ENCODE measurements at regions not wholly inside any gene's neighbourhood (a gene's known extent, or its start where the extent isn't known, plus 50 kb on each side); places are given as distances from the start of the nearest gene placed in this dataset.
"Not testable (repeated sequence)": the region's sequence is repeated elsewhere in the genome, so short reads cannot be mapped to it uniquely, and the experiment has no call there.

DNA sequence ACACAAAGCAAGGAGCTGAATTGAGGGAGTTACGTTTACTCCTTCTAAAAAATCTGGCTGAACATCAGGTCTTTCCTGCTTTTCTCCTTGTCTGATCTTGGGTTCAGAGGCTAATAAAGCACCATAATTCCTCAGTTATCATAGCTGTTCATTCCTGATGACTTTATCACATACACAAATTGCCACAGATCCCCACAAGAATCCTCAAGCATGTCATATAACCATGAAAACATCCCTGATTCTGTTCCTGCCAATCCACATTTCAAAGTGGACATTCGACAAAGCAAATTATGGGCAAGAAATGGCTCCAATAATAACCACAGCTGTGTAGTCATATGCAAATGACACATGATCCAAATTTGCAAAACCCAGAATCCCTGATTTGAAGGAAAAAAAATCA lies 321.3 kb downstream of the MEX3B start:
- Histone ChIP-seq H3F3A (ENCODE audit: insufficient read depth, low read length) (no peaks in the 10 kb centered on the region), H3K4me2 (ENCODE audit: low read depth, low read length) (no peak overlapping the region), H2AFZ (ENCODE audit: low read length) (no peak overlapping the region), H3K79me2 (ENCODE audit: low read length) (no peaks in the 10 kb centered on the region), H3K27ac (ENCODE audit: low read length) (no peak overlapping the region), H3K9me2 (replicated peaks; ENCODE audit: insufficient read depth, low read length) (no peaks in the 10 kb centered on the region), H3K36me3 (replicated peaks; ENCODE audit: insufficient read depth, low read length) (no peaks in the 10 kb centered on the region), H3K27me3 (replicated peaks; ENCODE audit: insufficient read depth, low read length) (no peaks in the 10 kb centered on the region), H4K20me1 (ENCODE audit: insufficient read depth, low read length) (no peaks in the 10 kb centered on the region), H3K9ac (ENCODE audit: low read length) (no peak overlapping the region), H3K9me3 (replicated peaks; ENCODE audit: insufficient read depth, low read length) (no peaks in the 10 kb centered on the region), H3K4me3 (ENCODE audit: low read length) (no peak overlapping the region), H3K4me1 (ENCODE audit: low read length) (no peaks in the 10 kb centered on the region)
- no peak for TF ChIP-seq EZH2 (optimal IDR thresholded peaks at IDR 0.05; ENCODE audit: low read depth, low read length)
- TF ChIP-seq, protein P1, sequence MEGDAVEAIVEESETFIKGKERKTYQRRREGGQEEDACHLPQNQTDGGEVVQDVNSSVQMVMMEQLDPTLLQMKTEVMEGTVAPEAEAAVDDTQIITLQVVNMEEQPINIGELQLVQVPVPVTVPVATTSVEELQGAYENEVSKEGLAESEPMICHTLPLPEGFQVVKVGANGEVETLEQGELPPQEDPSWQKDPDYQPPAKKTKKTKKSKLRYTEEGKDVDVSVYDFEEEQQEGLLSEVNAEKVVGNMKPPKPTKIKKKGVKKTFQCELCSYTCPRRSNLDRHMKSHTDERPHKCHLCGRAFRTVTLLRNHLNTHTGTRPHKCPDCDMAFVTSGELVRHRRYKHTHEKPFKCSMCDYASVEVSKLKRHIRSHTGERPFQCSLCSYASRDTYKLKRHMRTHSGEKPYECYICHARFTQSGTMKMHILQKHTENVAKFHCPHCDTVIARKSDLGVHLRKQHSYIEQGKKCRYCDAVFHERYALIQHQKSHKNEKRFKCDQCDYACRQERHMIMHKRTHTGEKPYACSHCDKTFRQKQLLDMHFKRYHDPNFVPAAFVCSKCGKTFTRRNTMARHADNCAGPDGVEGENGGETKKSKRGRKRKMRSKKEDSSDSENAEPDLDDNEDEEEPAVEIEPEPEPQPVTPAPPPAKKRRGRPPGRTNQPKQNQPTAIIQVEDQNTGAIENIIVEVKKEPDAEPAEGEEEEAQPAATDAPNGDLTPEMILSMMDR (IDR thresholded peaks at IDR 0.05; ENCODE audit: low read length) = no peak
- no peak for TF ChIP-seq EZH2phosphoT487 (IDR thresholded peaks at IDR 0.05; ENCODE audit: low read length)
- no peak for DNase-seq

DNA sequence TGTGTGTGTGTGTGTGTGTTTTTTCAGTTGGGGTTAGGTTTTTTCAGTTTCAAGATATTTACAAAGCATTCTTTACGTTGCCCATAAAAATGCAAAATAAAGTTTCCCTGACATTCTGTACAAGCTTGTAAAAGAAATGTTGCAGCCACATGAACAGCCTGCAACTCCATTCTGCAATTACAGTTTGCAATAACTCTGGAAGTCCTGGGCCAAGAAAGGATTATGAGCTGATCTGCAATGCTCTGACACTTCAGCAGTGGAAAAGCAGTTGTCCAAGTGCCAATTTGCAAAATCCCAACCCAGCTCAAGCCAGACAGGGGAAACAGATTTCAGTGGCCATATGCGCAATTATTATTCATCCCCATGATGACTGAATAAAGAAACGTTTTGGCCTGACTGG lies 322.1 kb downstream of the MEX3B start:
- no peak overlapping the region for H3K27ac ChIP-seq (ENCODE audit: low read length)
- no peaks in the 10 kb centered on the region for H3K9me3 ChIP-seq (replicated peaks; ENCODE audit: insufficient read depth, low read length)
- H3K27me3 ChIP-seq (replicated peaks; ENCODE audit: insufficient read depth, low read length) = no peaks in the 10 kb centered on the region
- H2AFZ ChIP-seq (ENCODE audit: low read length) = no peak overlapping the region
- no peak overlapping the region for H3K9ac ChIP-seq (ENCODE audit: low read length)
- H3K4me3 ChIP-seq (ENCODE audit: low read length) = no peak overlapping the region
- no peaks in the 10 kb centered on the region for H3K79me2 ChIP-seq (ENCODE audit: low read length)
- no peaks in the 10 kb centered on the region for H3F3A ChIP-seq (ENCODE audit: insufficient read depth, low read length)
- TF ChIP-seq EZH2 (optimal IDR thresholded peaks at IDR 0.05; ENCODE audit: low read depth, low read length) = no peak
- no peak for TF ChIP-seq EZH2phosphoT487 (IDR thresholded peaks at IDR 0.05; ENCODE audit: low read length)
- TF ChIP-seq, protein P1 (IDR thresholded peaks at IDR 0.05; ENCODE audit: low read length) = no peak
- no peaks in the 10 kb centered on the region for H3K4me1 ChIP-seq (ENCODE audit: low read length)
- H3K36me3 ChIP-seq (replicated peaks; ENCODE audit: insufficient read depth, low read length) = no peaks in the 10 kb centered on the region
- H4K20me1 ChIP-seq (ENCODE audit: insufficient read depth, low read length) = no peaks in the 10 kb centered on the region
- DNase-seq = no peak
- H3K4me2 ChIP-seq (ENCODE audit: low read depth, low read length) = no peak overlapping the region
- H3K9me2 ChIP-seq (replicated peaks; ENCODE audit: insufficient read depth, low read length) = no peaks in the 10 kb centered on the region

DNA sequence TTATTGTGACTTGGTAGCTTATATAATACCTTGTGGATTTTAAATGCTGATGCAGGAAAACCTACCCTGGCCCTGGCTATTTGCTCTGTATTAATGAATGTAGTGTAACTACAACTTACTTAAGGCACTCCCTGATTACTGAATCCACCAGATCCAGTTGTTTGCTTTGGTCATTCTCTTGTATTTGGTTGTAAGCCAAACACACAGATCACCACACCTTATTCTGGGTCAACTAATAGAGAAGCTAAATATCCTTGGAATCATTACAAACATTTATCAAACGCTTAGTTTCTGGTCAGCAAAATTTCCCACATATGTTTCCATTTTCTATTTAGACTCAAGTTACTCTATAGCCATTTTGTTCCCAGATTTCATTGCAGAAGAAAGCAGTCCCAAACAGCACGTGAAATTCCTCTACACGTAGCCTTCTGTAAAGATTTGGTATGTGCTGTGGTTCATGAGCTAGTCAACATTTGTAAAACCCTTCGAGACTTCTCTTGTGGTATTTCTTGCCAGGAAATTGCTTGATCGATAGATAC lies 322.6 kb downstream of the MEX3B start:
- H3K27me3 ChIP-seq (replicated peaks; ENCODE audit: insufficient read depth, low read length) = no peaks in the 10 kb centered on the region
- no peaks in the 10 kb centered on the region for H3K36me3 ChIP-seq (replicated peaks; ENCODE audit: insufficient read depth, low read length)
- no peaks in the 10 kb centered on the region for H3F3A ChIP-seq (ENCODE audit: insufficient read depth, low read length)
- no peaks in the 10 kb centered on the region for H3K9me3 ChIP-seq (replicated peaks; ENCODE audit: insufficient read depth, low read length)
- H3K79me2 ChIP-seq (ENCODE audit: low read length) = no peaks in the 10 kb centered on the region
- H3K4me2 ChIP-seq (ENCODE audit: low read depth, low read length) = no peak overlapping the region
- H3K9me2 ChIP-seq (replicated peaks; ENCODE audit: insufficient read depth, low read length) = no peaks in the 10 kb centered on the region
- no peaks in the 10 kb centered on the region for H3K4me1 ChIP-seq (ENCODE audit: low read length)
- H3K27ac ChIP-seq (ENCODE audit: low read length) = no peak overlapping the region
- no peaks in the 10 kb centered on the region for H4K20me1 ChIP-seq (ENCODE audit: insufficient read depth, low read length)
- no peak for DNase-seq
- no peak overlapping the region for H3K9ac ChIP-seq (ENCODE audit: low read length)
- TF ChIP-seq EZH2phosphoT487 (IDR thresholded peaks at IDR 0.05; ENCODE audit: low read length) (no peak), EZH2 (optimal IDR thresholded peaks at IDR 0.05; ENCODE audit: low read depth, low read length) (no peak)
- TF ChIP-seq, protein P1 (IDR thresholded peaks at IDR 0.05; ENCODE audit: low read length) = no peak
- H2AFZ ChIP-seq (ENCODE audit: low read length) = no peak overlapping the region
- no peak overlapping the region for H3K4me3 ChIP-seq (ENCODE audit: low read length)

DNA sequence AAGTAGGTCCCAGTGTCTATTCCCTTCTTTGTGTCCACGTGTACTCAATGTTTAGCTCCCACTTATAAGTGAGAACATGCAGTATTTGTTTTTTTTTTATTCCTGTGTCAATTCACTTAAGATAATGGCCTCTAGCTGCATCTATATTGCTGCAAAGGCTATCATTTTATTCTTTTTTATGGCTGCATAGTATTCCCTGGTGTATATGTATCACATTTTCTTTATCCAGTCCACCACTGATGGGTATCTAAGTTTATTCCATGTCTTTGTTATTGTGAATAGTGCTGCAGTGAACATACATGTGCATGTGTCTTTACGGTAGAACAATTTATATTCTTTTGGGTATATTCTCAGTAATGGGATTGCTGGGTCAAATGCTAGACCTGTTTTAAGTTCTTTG lies 329.4 kb downstream of the MEX3B start:
- H2AFZ ChIP-seq (ENCODE audit: low read length); H3K79me2 ChIP-seq (ENCODE audit: low read length); H3K4me1 ChIP-seq (ENCODE audit: low read length); DNase-seq; H3K9me2 ChIP-seq (replicated peaks; ENCODE audit: insufficient read depth, low read length); H3F3A ChIP-seq (ENCODE audit: insufficient read depth, low read length); H3K27me3 ChIP-seq (replicated peaks; ENCODE audit: insufficient read depth, low read length); H4K20me1 ChIP-seq (ENCODE audit: insufficient read depth, low read length); H3K4me2 ChIP-seq (ENCODE audit: low read depth, low read length); H3K36me3 ChIP-seq (replicated peaks; ENCODE audit: insufficient read depth, low read length); H3K4me3 ChIP-seq (ENCODE audit: low read length); H3K9me3 ChIP-seq (replicated peaks; ENCODE audit: insufficient read depth, low read length); H3K27ac ChIP-seq (ENCODE audit: low read length); H3K9ac ChIP-seq (ENCODE audit: low read length): not testable (repeated sequence)

Measured in MM.1S (cell line).